Motor neuron (in vitro differentiated cells): ENCODE measurements at regions not wholly inside any gene's neighbourhood (a gene's known extent, or its start where the extent isn't known, plus 50 kb on each side); places are given as distances from the start of the nearest gene placed in this dataset.

Experiments used
- ATAC-seq, 8 experiments: fragments of 200-7000 bp; cut with Tn5 transposase; replicated peaks in 6 of 8; 2 replicates each; pipeline ENCODE4 v1.8.0; 2021; ENCODE audit warnings: mild to moderate bottlenecking in 8 of 8, moderate library complexity in 8 of 8
- H3K27ac ChIP-seq, 2 donors: fragments of 250-450 bp; sonication (Bioruptor Pico); 2 replicates each; pipeline ENCODE4 v1.9.0; 2021; ENCODE audit warnings: antibody characterized with exemption in 2 of 2, mild to moderate bottlenecking in 2 of 2, moderate library complexity in 1 of 2
- H3K4me1 ChIP-seq, 2 donors: fragments of 250-450 bp; sonication (Bioruptor Pico); replicated peaks in 1 of 2; 2 replicates each; pipeline ENCODE4 v1.6.1; 2021; ENCODE audit warnings: antibody characterized with exemption in 2 of 2, mild to moderate bottlenecking in 2 of 2, moderate library complexity in 1 of 2
- H3K4me3 ChIP-seq, 5 donors: fragments of 250-450 bp; sonication (Bioruptor Pico); 2 replicates each; pipeline ENCODE4 v1.9.0; 2021; ENCODE audit warnings: antibody characterized with exemption in 5 of 5, mild to moderate bottlenecking in 5 of 5, moderate library complexity in 4 of 5
- WGBS, 10 experiments: fragments of 450-650 bp; shearing (Covaris generic); methylation state at CpG; one replicate each; pipeline ENCODE4 v1.0.0; 2022; 5-methylcytosine and 5-hydroxymethylcytosine counted together
- in situ Hi-C, 9 experiments: fragments of 400-800 bp; cut with MboI; loops; one replicate each; pipeline ENCODE4 v1.15.0; 2021; ENCODE audit warnings: low sequenced_read_pairs in 9 of 9, low pct_unique_long_range_greater_than_20kb in 2 of 9; ENCODE audit not compliant: unreplicated experiment in 9 of 9

- Histone ChIP-seq H3K4me3 (no peak overlapping the region), H3K27ac (no peak overlapping the region), H3K4me1 (peaks cover 16 to 20% of the 10 kb centered on the region in 2 donors)
- WGBS, 10 experiments = 40 to 90% (median 75%) methylated on average over 1 to 2 of the region's 3 CpGs; no CpG with 5 or more reads in 5 of the 10 experiments
- peak in 5 of 8 experiments; percentile 30 to 89 (median 67) for ATAC-seq
- in situ Hi-C loops = loop anchor here in 2 of 9 experiments (25.0 kb wide), 2 partner anchors 283 to 633 kb away; no protein-coding TSS in a partner anchor
These were observed 54.2 kb upstream of the HSPA9 start for GRCh38 chr5:138629392-138629791.

- no peak for ATAC-seq
These were observed 51.2 kb upstream of the HSPA9 start for GRCh38 chr5:138626333-138626944.

GRCh38 chr5:138625134-138625533 lies 49.9 kb upstream of the HSPA9 start:
- WGBS, 10 experiments = 81 to 100% (median 91%) methylated on average over 1 to 6 of the region's 6 CpGs; no CpG with 5 or more reads in 2 of the 10 experiments
- H3K27ac ChIP-seq = no peak overlapping the region
- H3K4me3 ChIP-seq = no peak overlapping the region
- in situ Hi-C loops = loop anchor here in 2 of 9 experiments (25.0 kb wide), 2 partner anchors 287 to 637 kb away; no protein-coding TSS in a partner anchor
- peaks cover 0 to 2% of the 10 kb centered on the region in 2 donors for H3K4me1 ChIP-seq
- ATAC-seq = no peak

More at GRCh38 chr5:138626333-138626944, 51.2 kb upstream of the HSPA9 start:
- in situ Hi-C loops = loop anchor here in 2 of 9 experiments (25.0 kb wide), 2 partner anchors 286 to 636 kb away; no protein-coding TSS in a partner anchor
- peaks cover 0 to 2% of the 10 kb centered on the region in 2 donors for H3K4me1 ChIP-seq
- WGBS, 10 experiments = 46 to 92% (median 81%) methylated on average over 2 to 5 of the region's 5 CpGs
- no peak overlapping the region for H3K27ac ChIP-seq
- H3K4me3 ChIP-seq = no peak overlapping the region
